HepG2 (cell line): ENCODE measurements at regions not wholly inside any gene's neighbourhood (a gene's known extent, or its start where the extent isn't known, plus 50 kb on each side); places are given as distances from the start of the nearest gene placed in this dataset.

ENCODE experiments used
- ATF4 ChIP-seq, 2 experiments: fragments of 450-650 bp in 1 of 2; sonication (generic) in 1 of 2; formaldehyde crosslinking; IDR thresholded peaks; 2 replicates each; pipeline versions ENCODE4 v1.5.0 to v1.8.0; 2020 to 2022; ENCODE audit warnings: mild to moderate bottlenecking in 1 of 2, missing genetic modification reagents in 1 of 2
- ATF7 ChIP-seq, 2 experiments: fragments of 450-650 bp in 1 of 2; sonication (generic) in 1 of 2; formaldehyde crosslinking in 1 of 2; IDR thresholded peaks; 2 replicates each; pipeline versions ENCODE4 v1.4.0 to v1.6.1; 2016 to 2020; ENCODE audit warnings: antibody characterized with exemption in 1 of 2, mild to moderate bottlenecking in 1 of 2, missing genetic modification reagents in 1 of 2
- CSRNP1 ChIP-seq: sonication (generic); formaldehyde crosslinking; IDR thresholded peaks from 2 replicates; pipeline ENCODE4 v1.8.1; 2023; ENCODE audit warnings: mild to moderate bottlenecking, missing genetic modification reagents
- ELF4 ChIP-seq: sonication (generic); formaldehyde crosslinking; IDR thresholded peaks from 2 replicates; pipeline ENCODE4 v1.5.0; 2020; ENCODE audit warnings: missing genetic modification reagents, mild to moderate bottlenecking, moderate library complexity, borderline replicate concordance
- FOXA3 ChIP-seq: IDR thresholded peaks from 2 replicates; pipeline ENCODE4 v1.6.1; 2016; ENCODE audit warnings: missing genetic modification reagents, missing compliant biosample characterization
- HINFP ChIP-seq: sonication (generic); formaldehyde crosslinking; IDR thresholded peaks from 2 replicates; pipeline ENCODE4 v1.4.0; 2020; ENCODE audit warnings: low read depth, mild to moderate bottlenecking, missing genetic modification reagents
- HIVEP1 ChIP-seq: sonication (generic); formaldehyde crosslinking; IDR thresholded peaks from 2 replicates; pipeline ENCODE4 v1.4.0; 2020; ENCODE audit warnings: mild to moderate bottlenecking, missing genetic modification reagents
- IKZF4 ChIP-seq: sonication (generic); formaldehyde crosslinking; IDR thresholded peaks from 2 replicates; pipeline ENCODE4 v1.5.1; 2020; ENCODE audit warnings: borderline replicate concordance, mild to moderate bottlenecking, low read depth, missing genetic modification reagents; ENCODE audit errors: not compliant biosample characterization
- ISX ChIP-seq: sonication (generic); formaldehyde crosslinking; conservative IDR thresholded peaks from 2 replicates; pipeline ENCODE4 v1.5.0; 2020; ENCODE audit warnings: missing genetic modification reagents
- NBN ChIP-seq: fragments of 450-650 bp; conservative IDR thresholded peaks from 2 replicates; pipeline ENCODE4 v1.6.1; 2017
- NCOA5 ChIP-seq: sonication (generic); formaldehyde crosslinking; IDR thresholded peaks from 2 replicates; pipeline ENCODE4 v1.4.0; 2020; ENCODE audit warnings: missing genetic modification reagents
- NFKBIZ ChIP-seq: IDR thresholded peaks from 2 replicates; pipeline ENCODE4 v1.6.1; 2018; ENCODE audit warnings: missing genetic modification reagents, missing compliant biosample characterization
- SALL1 ChIP-seq: sonication (generic); formaldehyde crosslinking; IDR thresholded peaks from 2 replicates; pipeline ENCODE4 v1.8.0; 2022; ENCODE audit warnings: mild to moderate bottlenecking, missing genetic modification reagents
- TFE3 ChIP-seq: IDR thresholded peaks from 2 replicates; pipeline ENCODE4 v1.6.1; 2016
- ZNF276 ChIP-seq: sonication (generic); formaldehyde crosslinking; IDR thresholded peaks from 2 replicates; pipeline ENCODE4 v1.4.0; 2020; ENCODE audit warnings: mild to moderate bottlenecking, low read depth, missing genetic modification reagents
- ZNF468 ChIP-seq: sonication (generic); formaldehyde crosslinking; IDR thresholded peaks from 2 replicates; pipeline ENCODE4 v1.8.0; 2022; ENCODE audit warnings: mild to moderate bottlenecking, moderate library complexity, missing genetic modification reagents
- ZNF556 ChIP-seq: sonication (generic); formaldehyde crosslinking; IDR thresholded peaks from 2 replicates; pipeline ENCODE4 v1.4.0; 2020; ENCODE audit warnings: mild to moderate bottlenecking, missing genetic modification reagents, borderline replicate concordance
- ZSCAN29 ChIP-seq: sonication (generic); formaldehyde crosslinking; conservative IDR thresholded peaks from 2 replicates; pipeline ENCODE4 v1.4.0; 2020; ENCODE audit warnings: mild to moderate bottlenecking, missing genetic modification reagents

GRCh38 chr6:28673787-28674671 is 148.3 kb downstream of the GPX5 start (continued):
- TF ChIP-seq ISX = no peak
- TF ChIP-seq NFKBIZ = no peak
- 0 out of 2 replicates have a peak, but pooled peaks have one; percentile 29 for TF ChIP-seq HIVEP1 (CRISPR knock-in tag)
- no peak for TF ChIP-seq HINFP (CRISPR knock-in tag)
- TF ChIP-seq ZNF276 (CRISPR knock-in tag) = no peak
- no peak for TF ChIP-seq ATF7 (IDR thresholded peaks at IDR 0.05)
- no peak for TF ChIP-seq ATF7 (CRISPR knock-in tag; IDR thresholded peaks at IDR 0.05)
- no peak for TF ChIP-seq IKZF4 (CRISPR knock-in tag)
- peak; percentile 51 for TF ChIP-seq FOXA3 (CRISPR knock-in tag)
- no peak for TF ChIP-seq NBN
- TF ChIP-seq SALL1 (CRISPR knock-in tag) = peak; percentile 46
- peak; percentile 97 for TF ChIP-seq ZSCAN29 (CRISPR knock-in tag)
- TF ChIP-seq ZNF556 (CRISPR knock-in tag) = no peak
- peak in 1 of 2 experiments; percentile 66; a peak in 1 of 4 replicates for TF ChIP-seq ATF4 (CRISPR knock-in tag; IDR thresholded peaks at IDR 0.05)
- no peak; the same call in 1 of the 2 replicates for TF ChIP-seq TFE3 (CRISPR knock-in tag)
- TF ChIP-seq ZNF468 (CRISPR knock-in tag) = no peak
- 0 out of 2 replicates have a peak, but pooled peaks have one; percentile 31 for TF ChIP-seq ELF4 (CRISPR knock-in tag)
- TF ChIP-seq NCOA5 (CRISPR knock-in tag) = no peak
- TF ChIP-seq CSRNP1 (CRISPR knock-in tag) = no peak
